ENCODE measurements at regions not wholly inside any gene's neighbourhood (a gene's known extent, or its start where the extent isn't known, plus 50 kb on each side); places are given as distances from the start of the nearest gene placed in this dataset.
"Not testable (repeated sequence)": the region's sequence is repeated elsewhere in the genome, so short reads cannot be mapped to it uniquely, and the experiment has no call there.

DNA sequence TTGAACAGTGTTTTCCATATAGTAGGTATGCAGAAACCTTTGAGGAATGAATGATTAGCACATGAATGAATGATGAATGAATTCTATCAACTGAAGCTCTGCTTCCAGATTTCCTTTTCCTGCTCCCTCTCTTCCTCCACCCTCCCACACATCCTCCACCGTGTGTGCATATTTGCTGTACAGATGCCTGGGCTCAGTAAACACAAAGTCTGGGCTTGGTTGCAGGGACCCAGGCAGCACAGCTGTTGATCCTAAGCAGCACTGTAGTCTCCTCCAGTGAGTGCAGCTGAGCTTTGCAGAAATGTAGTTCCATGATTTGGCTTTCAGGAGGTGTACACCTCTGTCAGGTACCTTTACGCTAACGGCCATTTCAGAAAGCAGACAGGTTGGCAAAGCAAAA is 611.7 kb downstream of the NUF2 start:
- FAIRE-seq (no peak), DNase-seq (ENCODE audit: low spot score in 2 of 2) (no peak)

DNA sequence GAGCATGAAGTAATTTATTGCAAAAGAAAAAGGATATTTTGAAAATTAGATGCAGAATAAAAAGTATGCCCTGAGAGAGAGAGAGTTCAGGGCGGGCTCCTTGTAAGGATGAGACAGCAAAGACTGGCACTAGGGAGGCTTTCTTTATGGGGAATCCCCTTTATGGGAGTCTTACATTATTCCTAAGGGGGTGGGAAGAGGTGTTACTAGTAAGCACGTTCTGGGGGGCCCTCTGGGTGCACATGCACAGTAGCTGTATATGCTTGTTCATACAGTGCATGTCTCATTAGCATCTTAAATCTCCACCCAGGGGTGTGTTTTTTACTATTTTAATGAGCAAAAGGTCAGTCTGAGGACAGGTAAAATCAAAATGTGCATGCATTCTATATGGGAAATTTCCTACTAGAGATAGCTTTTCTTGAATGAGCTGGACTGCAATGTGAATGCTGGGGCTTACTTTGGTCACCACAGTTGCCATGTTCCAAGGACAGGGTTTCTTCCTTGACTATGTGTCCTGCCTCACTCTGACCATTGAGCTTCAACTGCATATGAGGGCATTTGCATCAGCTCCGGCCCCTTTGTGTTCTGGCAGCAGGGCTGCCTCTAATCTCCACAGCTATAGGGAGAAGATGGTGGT is 614.1 kb downstream of the NUF2 start:
- no peak for DNase-seq (ENCODE audit: low spot score in 2 of 2)
- FAIRE-seq = no peak

DNA sequence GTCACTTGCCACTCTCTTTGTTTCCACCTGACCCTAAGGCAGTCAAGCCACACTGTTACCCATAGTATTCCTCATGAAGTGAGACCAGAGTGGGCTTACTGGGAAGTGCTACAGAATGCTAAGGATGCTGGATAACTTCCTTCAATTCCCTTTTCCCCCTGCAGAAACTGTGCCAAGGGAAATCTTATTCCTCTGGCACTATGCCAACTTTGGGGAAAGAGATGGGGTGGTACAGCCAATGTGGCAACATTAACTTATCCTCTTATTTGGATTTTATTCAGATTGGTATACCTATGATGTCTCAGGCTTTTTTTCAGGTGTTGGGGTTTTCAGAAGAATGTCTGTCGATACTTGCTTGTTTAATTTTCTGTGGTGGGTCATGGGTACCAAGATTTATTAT is 599.4 kb upstream of the PBX1 start:
- DNase-seq (ENCODE audit: low spot score in 2 of 2) (no peak), FAIRE-seq (no peak)

DNA sequence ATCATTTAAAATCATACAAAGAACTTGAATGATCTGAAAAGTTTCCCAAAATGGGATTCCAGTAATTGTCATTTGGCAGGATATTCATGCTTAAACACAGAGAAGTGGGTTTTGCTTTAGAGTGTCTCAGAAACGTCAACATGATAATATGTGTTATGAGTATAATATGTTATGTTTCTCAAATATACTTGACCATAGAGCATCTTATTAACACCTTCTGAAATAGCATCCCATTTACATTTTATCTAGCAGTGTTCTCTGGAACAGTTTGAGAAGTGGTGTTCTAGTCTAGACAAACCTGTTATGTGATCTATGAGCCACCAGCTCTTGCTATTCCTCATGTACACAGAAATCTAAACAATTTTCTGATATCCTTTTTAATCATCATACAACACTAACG is 588.8 kb upstream of the PBX1 start:
- FAIRE-seq (no peak), DNase-seq (ENCODE audit: low spot score in 2 of 2) (no peak)

DNA sequence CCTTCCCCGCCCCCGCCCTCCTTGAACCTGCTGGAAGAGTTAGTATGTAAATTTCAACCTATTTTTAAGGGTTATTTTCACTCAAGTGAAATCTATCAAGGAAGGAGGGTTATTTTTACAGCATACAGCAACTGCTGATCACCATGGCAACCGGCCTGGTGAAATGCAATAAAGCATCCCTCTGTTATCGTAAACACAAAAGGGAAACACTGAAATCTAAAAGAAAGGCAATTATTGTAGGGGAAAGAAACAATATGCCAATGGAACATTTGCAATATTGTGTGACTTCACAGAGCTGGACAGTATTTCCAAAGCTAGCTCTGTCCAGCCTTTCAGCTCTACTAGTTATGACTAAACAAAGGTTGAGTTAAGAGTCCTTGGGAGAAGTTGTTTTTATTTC is 588.3 kb upstream of the PBX1 start:
- DNase-seq (ENCODE audit: low spot score in 2 of 2) = peak; percentile 1 to 8
- no peak for FAIRE-seq

DNA sequence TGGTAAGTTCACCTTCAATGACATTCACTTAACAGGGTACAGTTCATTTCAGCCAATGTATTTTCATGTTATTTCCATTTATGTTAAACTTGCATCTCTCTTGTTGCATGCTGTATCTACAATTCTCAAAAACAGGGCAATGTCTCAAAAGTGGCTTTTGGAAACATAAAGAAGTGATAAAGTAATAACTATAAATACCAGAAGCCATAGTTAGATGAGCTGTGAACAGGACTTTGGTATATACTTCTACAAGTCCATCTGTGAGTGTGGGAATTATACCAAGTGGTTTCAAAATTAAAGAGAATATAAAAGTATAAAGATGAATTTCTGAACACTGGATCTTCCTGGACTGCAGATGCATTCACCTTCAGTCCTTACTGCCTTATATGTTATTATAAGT is 585.4 kb upstream of the PBX1 start:
- FAIRE-seq = no peak
- DNase-seq (ENCODE audit: low spot score in 2 of 2) = no peak

DNA sequence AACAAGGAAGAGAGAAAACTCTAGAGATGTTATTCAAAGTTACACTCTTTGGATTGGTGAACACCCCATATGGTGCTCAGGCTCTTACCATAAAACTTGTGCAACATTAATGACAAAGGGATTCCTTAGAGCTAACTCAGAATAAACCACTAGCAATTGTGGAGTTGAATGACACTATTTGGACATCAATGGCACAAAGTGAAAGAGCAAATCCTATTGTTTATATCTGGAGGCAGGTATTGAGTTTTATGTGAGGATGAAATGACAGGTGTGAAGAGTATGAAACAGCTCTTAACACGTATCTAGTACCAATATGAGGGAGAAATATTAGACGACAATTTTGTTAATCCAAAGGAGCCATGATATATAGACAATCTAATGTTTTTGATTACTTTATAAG is 584.9 kb upstream of the PBX1 start:
- DNase-seq (ENCODE audit: low spot score in 2 of 2) (no peak), FAIRE-seq (no peak)

DNA sequence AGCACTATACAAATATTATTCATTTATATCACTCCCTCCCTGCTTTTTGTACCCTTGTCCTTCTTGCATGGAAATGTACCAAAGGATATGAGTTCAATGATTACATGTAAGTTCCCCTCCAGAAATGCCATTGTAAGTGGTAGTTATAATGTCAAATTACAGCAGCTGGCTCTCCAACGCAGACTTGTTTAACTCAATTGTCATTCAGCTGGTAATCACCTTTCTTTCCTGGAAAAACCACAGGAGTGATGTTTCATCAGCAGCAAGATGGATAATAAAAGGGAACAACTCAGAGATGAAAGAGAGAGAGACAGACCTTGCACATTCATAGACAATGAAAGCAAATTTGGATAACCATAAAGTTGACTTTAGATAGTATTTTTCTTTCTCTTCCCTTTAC is 578.6 kb upstream of the PBX1 start:
- no peak for DNase-seq (ENCODE audit: low spot score in 2 of 2)
- no peak for FAIRE-seq

DNA sequence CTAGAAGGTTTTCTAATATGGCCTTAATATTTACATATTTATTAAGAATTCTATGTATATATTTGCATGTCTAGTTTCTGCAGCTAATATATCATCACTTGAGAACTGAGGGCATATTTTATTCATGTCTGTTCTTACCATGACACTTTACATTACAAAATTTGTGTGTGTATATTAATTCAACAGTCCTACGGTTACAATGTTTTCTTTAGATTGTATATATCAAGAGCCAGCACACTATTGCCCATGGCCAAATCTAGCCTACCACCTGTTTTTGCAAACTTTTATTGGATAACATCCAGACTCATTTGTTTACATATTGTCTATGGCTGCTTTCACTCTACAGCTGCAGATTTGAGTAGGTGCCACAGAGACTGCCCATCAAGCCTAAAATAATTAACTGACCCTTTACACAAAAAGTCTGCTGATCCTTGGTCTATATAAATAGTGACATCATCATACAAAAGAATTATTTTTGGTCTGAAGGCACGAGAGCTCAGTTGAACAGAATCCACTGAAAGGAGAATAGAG is 577.4 kb upstream of the PBX1 start:
- no peak for DNase-seq (ENCODE audit: low spot score in 2 of 2)
- no peak for FAIRE-seq

DNA sequence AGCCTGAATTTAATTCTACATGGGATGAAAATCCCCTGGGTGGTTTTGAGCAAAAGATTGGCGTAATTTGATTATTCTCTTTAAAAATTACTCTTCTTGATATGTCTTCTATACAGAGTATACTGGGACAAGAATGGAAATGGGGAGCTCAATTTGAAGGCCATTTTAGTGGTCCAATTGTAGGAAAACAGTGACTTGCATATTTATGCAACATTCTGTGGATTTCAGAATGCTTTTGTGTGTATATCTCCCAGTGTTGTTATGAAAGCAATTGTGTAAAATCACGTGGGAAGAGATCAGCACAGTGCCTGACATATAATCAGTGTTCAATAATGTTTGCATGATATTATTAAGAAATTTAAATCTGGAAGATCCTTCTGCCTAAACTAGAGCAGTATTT is 575.9 kb upstream of the PBX1 start:
- no peak for FAIRE-seq
- no peak for DNase-seq (ENCODE audit: low spot score in 2 of 2)

DNA sequence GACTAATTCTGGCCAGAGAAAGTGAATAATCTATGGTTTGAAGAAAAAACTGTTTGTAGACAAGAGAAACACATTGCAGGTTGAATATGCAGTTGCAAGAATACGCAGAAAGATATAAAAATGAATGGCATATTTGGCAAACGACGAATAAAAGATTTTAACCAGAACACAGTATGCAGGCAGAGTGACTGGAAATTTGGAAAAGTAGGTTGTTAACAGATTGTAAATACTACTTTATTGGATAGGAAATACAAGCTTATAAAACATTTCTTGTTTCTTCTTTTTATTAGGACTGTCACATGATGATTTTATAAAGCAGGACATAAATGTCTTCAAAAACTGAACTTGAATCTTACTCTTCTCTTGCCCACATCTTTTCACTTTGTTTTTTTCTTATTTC is 573.3 kb upstream of the PBX1 start:
- DNase-seq (ENCODE audit: low spot score in 2 of 2) = no peak
- no peak for FAIRE-seq

DNA sequence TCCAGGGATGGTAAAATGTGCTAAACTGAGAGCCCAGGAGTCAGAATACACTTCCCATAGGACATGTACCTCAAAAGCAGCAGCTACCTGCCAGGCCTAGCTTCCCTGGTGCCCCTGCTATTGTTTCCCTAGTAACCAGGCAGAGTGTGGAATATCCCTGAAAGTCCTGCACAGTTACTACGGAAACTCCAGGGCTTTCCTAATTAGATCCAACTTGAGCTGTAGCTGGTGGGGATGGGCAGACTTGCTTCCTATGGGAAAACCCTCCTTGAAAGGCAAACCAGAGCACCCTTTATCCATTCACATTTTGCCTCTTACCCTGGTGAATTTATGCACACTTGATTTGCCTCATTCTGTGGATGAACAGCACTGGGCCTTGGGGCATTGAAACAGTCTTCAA is 559.9 kb upstream of the PBX1 start:
- FAIRE-seq = no peak
- no peak for DNase-seq (ENCODE audit: low spot score in 2 of 2)

DNA sequence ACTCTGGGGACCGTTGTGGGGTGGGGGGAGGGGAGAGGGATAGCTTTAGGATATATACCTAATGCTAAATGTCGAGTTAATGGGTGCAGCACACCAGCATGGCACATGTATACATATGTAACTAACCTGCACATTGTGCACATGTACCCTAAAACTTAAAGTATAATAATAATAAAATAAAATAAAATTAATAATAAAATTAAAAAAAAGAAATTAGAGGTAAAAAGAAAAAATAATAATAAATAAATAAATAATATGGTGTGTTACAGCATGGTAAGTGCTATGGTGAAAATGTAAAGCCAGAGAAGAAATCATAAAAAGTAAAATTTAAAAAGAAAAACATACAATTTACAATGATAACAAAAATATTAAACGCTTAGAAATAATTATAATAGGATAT is 552.8 kb upstream of the PBX1 start:
- not testable (repeated sequence) for DNase-seq (ENCODE audit: low spot score in 2 of 2); FAIRE-seq

DNA sequence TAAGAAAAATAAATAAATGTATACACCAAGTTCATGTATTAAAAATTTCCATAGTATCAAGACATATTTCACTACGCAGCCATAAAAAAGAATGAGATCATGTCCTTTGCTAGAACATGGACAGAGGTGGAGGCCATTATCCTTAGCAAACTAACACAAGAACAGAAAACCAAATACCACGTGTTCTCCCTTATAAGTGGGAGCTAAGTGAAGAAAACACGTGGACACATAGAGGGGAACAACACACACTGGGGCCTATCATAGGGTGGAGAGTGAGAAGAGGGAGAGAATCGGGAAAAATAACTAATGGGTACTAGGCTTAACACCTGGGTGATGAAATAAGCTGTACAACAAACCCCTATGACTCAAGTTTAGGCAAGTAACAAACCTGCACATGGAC is 552.4 kb upstream of the PBX1 start:
- FAIRE-seq (no peak), DNase-seq (ENCODE audit: low spot score in 2 of 2) (no peak)

DNA sequence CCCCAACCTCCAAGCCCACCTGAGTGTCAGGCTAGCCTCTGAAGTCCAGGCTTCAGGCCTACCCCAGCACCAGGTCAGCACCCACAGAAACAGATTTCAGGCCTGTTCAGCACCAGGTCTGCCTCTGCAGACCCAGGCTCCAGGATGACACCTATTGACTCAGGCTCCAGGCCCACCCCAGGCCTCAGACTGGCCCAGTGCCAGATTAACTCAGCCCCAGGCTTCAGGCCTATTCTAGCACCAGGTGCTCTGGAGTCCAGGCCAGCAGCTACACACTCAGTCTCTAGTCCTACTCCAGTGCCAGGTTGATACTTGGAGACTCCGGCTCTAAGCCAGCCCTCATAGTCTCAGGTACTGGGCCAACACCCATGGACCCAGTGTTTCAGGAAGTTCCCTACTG is 541.7 kb upstream of the PBX1 start:
- DNase-seq (ENCODE audit: low spot score in 2 of 2) (no peak), FAIRE-seq (no peak)

DNA sequence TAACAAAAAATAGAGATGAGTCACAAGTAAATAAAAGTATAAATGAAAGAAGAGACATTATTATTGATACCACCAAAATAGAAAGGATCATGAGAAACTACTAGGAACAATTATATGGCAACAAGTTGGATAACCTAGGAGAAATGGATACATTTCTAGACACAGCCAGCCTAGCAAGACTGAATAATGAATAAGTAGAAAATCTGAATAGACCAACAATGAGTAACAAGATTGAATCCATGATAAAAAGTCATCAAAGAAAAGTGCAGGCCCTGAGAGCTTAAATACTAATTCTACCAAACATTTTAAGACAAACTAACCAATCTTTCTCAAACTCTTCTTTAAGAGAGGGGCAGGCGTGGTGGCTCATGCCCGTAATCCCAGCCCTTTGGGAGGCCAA is 538.6 kb upstream of the PBX1 start:
- FAIRE-seq (no peak), DNase-seq (ENCODE audit: low spot score in 2 of 2) (no peak)

DNA sequence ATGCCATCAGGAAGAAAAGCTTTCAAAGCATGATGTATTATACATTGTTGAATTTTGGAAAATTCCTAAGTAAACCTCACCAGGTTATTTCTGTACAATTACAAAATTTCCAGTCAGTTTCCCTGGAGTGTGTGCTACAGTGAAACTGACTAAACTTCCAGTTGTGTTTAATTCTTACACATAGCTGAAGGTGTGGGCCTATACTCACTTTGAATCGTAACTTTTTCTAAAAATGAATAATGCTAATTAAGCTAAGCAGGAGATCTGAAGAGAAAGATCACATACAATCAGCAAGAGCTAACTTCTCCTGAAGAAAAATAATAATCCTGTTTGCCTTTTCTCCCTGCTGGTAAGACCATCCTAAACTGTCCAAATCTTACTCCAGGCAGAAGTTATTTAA is 537.2 kb upstream of the PBX1 start:
- FAIRE-seq = no peak

DNA sequence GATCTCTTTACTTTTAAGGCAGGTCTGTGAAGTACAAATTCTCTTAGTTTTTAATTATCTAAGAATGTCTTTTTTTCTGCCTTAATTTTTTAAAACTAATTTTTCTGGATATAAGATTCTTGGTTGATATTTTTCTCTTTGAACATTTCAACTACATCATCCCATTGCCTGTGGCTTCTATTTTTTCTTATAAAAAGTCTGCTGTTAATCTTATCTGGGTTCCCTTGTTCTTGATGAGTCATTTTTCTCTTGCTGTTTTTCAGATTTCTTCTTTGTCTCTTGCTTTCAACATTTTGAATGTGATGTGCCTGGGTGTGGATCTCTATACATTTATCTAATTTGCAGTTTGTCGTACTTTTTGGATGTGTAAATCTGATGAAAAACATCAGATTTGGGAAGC is 525.2 kb upstream of the PBX1 start:
- DNase-seq (ENCODE audit: low spot score in 2 of 2) = no peak
- FAIRE-seq = no peak

More for the DNA sequence above, 537.2 kb upstream of the PBX1 start:
- DNase-seq (ENCODE audit: low spot score in 2 of 2) = no peak

DNA sequence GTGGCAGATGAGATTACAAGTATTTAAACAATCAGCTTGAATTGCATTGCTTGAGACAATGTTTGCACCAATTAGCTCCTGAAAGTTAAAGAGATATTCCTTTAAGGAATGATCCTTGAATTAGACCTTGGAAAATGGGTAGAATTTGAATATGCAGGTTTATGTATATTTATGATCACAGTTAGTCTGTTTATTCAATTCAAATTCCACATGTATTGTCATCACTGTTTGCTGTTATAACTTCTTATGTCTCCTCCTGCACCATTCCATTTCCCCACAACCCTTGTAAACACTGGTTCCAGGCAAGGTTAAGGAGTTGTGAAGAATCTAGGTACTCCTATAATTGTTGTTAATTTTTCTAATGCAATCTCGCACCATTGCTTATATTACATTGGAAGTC is 518.2 kb upstream of the PBX1 start:
- no peak for DNase-seq (ENCODE audit: low spot score in 2 of 2)
- no peak for FAIRE-seq

DNA sequence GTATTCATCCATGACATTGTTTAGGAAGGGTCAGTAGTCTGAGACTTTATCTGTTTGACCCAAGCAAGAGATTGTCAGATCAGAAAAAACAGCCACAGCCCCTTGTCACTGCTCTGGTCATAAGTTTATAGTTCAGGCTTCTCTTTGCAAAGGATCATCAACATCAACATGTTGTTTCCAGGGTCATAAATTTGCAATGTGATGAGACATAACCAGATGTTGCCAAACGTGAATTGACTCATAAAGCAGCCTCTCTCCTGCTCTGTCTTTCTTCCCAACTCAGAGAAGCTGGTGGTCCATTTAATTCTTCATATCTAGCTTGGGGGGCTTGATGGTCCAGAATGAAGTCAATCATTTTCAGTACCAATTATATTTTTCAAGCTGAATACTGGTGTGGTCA is 507.2 kb upstream of the PBX1 start:
- no peak for DNase-seq (ENCODE audit: low spot score in 2 of 2)
- FAIRE-seq = no peak

DNA sequence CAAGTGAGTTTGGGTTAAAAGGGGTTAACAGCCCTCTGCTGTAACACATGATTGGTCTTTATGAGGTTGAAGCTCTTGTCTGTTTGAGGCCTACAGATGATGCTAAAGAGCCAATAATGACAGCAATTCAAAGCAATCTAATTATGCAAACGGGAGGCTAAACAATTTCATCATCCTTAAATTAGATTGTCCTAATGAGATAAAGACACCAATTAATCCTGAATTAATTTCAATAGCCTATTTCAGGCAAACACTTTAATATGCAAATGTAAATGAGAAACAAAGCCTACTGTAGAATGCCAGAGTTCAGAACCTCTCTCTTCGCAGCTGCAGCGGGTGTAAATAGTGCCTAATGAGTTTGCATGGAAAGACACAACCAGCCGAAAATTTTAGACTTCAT is 504.7 kb upstream of the PBX1 start:
- DNase-seq (ENCODE audit: low spot score in 2 of 2) = no peak
- FAIRE-seq = no peak

DNA sequence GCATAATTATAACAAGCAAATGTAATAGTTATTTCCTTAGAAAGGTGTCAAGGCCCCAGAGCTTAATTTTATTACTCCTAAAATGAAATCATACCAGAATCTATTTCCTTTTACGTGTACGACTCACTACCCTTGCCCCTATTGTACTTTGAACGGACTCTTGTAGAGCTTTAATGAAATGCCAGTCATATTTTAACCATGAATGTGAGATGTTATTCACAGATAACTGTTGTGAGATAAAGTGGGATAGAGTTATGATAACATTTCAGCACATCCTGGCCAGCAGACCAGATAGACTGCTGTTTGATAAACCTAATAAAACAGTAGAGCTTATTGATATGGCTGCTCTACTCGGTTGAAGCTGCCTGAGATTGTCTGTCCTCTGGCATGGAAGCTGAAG is 500.8 kb upstream of the PBX1 start:
- no peak for DNase-seq (ENCODE audit: low spot score in 2 of 2)

DNA sequence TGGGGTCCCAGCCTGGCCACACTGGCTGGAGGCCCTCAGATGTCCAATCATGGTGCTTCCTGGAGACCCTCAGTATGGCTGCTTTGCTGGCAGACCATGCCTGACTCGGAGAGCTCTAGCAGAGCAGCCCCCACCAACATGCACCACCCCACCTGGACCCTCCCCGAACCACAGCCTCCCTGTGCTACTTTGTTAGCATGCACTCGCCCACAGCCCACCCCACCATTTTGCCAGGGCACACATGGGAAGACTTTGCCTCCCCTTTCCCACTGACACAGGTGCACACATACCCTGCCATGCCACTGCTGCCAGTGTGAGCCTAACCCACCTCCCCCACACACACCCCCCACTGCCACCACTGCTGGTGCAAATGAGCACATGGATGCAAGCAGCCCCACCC is 497.5 kb upstream of the PBX1 start:
- FAIRE-seq = no peak
- no peak for DNase-seq (ENCODE audit: low spot score in 2 of 2)

More for the DNA sequence above, 500.8 kb upstream of the PBX1 start:
- FAIRE-seq = no peak

All from frontal cortex (tissue), 3 donors.